ENCODE measurements at regions not wholly inside any gene's neighbourhood (a gene's known extent, or its start where the extent isn't known, plus 50 kb on each side); places are given as distances from the start of the nearest gene placed in this dataset.

- Histone ChIP-seq H4K20me1 (ENCODE audit: insufficient read depth) (no peaks in the 10 kb centered on the region), H3K4me2 (ENCODE audit: unreplicated experiment) (no peak overlapping the region), H3K36me3 (ENCODE audit: low read depth) (no peaks in the 10 kb centered on the region), H3K79me2 (ENCODE audit: insufficient read depth) (no peaks in the 10 kb centered on the region), H3F3A (ENCODE audit: insufficient read depth) (no peaks in the 10 kb centered on the region), H3K9ac (no peak overlapping the region), H3K9me2 (ENCODE audit: insufficient read depth) (no peaks in the 10 kb centered on the region), H3K4me1 (ENCODE audit: insufficient read depth) (peaks cover 7% of the 10 kb centered on the region; the same call in 1 of the 2 replicates), H2AFZ (no peak overlapping the region), H3K27ac (no peak overlapping the region), H3K27me3 (replicated peaks; ENCODE audit: insufficient read depth) (no peaks in the 10 kb centered on the region), H3K9me3 (ENCODE audit: low read depth) (no peaks in the 10 kb centered on the region), H3K4me3 (no peak overlapping the region)
- TF ChIP-seq EZH2 (IDR thresholded peaks at IDR 0.05; ENCODE audit: insufficient read depth, poor library complexity, severe bottlenecking) (no peak), EZH2phosphoT487 (IDR thresholded peaks at IDR 0.05; ENCODE audit: insufficient read depth, low read depth) (no peak)
- 90 to 91% methylated on average over 5 of the region's 5 CpGs for WGBS, 2 experiments (ENCODE audit: low coverage in 1 of 2, low lambda C conversion rate in 2 of 2, missing lambda C conversion rate in 2 of 2)
- no peak for DNase-seq
- in situ Hi-C loops (cut with MboI): no loop called here
These were observed 681.0 kb upstream of the USP24 start for GRCh38 chr1:55896210-55896609.

GRCh38 chr1:55894521-55894920 is 679.4 kb upstream of the USP24 start:
- peak; percentile 68 for DNase-seq
- in situ Hi-C loops (cut with MboI): no loop called here
- H3K4me2 ChIP-seq (ENCODE audit: unreplicated experiment): no peak overlapping the region

GRCh38 chr1:55893155-55893554 is 678.0 kb upstream of the USP24 start:
- Histone ChIP-seq H2AFZ (no peak overlapping the region), H3K9me2 (ENCODE audit: insufficient read depth) (no peaks in the 10 kb centered on the region), H3F3A (ENCODE audit: insufficient read depth) (no peaks in the 10 kb centered on the region), H3K4me1 (ENCODE audit: insufficient read depth) (peaks cover 7% of the 10 kb centered on the region; the same call in 1 of the 2 replicates), H3K36me3 (ENCODE audit: low read depth) (no peaks in the 10 kb centered on the region), H3K4me2 (ENCODE audit: unreplicated experiment) (no peak overlapping the region), H3K27me3 (replicated peaks; ENCODE audit: insufficient read depth) (no peaks in the 10 kb centered on the region), H4K20me1 (ENCODE audit: insufficient read depth) (no peaks in the 10 kb centered on the region), H3K4me3 (no peak overlapping the region), H3K27ac (no peak overlapping the region), H3K9ac (no peak overlapping the region), H3K9me3 (ENCODE audit: low read depth) (no peaks in the 10 kb centered on the region), H3K79me2 (ENCODE audit: insufficient read depth) (no peaks in the 10 kb centered on the region)
- 10 to 24% methylated on average over 2 of the region's 2 CpGs for WGBS, 2 experiments (ENCODE audit: low coverage in 1 of 2, low lambda C conversion rate in 2 of 2, missing lambda C conversion rate in 2 of 2)
- in situ Hi-C loops (cut with MboI): no loop called here
- TF ChIP-seq EZH2 (IDR thresholded peaks at IDR 0.05; ENCODE audit: insufficient read depth, poor library complexity, severe bottlenecking) (no peak), EZH2phosphoT487 (IDR thresholded peaks at IDR 0.05; ENCODE audit: insufficient read depth, low read depth) (no peak)
- DNase-seq: peak; percentile 63

More at GRCh38 chr1:55894521-55894920, 679.4 kb upstream of the USP24 start:
- TF ChIP-seq EZH2 (IDR thresholded peaks at IDR 0.05; ENCODE audit: insufficient read depth, poor library complexity, severe bottlenecking) (no peak), EZH2phosphoT487 (IDR thresholded peaks at IDR 0.05; ENCODE audit: insufficient read depth, low read depth) (no peak)
- H3K9me3 ChIP-seq (ENCODE audit: low read depth): no peaks in the 10 kb centered on the region
- no peaks in the 10 kb centered on the region for H3K9me2 ChIP-seq (ENCODE audit: insufficient read depth)
- H3K36me3 ChIP-seq (ENCODE audit: low read depth): no peaks in the 10 kb centered on the region
- no peak overlapping the region for H3K9ac ChIP-seq
- no peak overlapping the region for H2AFZ ChIP-seq
- peaks cover 7% of the 10 kb centered on the region; the same call in 1 of the 2 replicates for H3K4me1 ChIP-seq (ENCODE audit: insufficient read depth)
- no peaks in the 10 kb centered on the region for H3F3A ChIP-seq (ENCODE audit: insufficient read depth)
- H4K20me1 ChIP-seq (ENCODE audit: insufficient read depth): no peaks in the 10 kb centered on the region
- H3K4me3 ChIP-seq: no peak overlapping the region
- WGBS, 2 experiments (ENCODE audit: low coverage in 1 of 2, low lambda C conversion rate in 2 of 2, missing lambda C conversion rate in 2 of 2): 64 to 70% methylated on average over 2 of the region's 2 CpGs
- no peaks in the 10 kb centered on the region for H3K79me2 ChIP-seq (ENCODE audit: insufficient read depth)
- H3K27ac ChIP-seq: no peak overlapping the region
- no peaks in the 10 kb centered on the region for H3K27me3 ChIP-seq (replicated peaks; ENCODE audit: insufficient read depth)

GRCh38 chr1:55888685-55889317 is 673.6 kb upstream of the USP24 start:
- 73 to 79% methylated on average over 3 of the region's 3 CpGs for WGBS, 2 experiments (ENCODE audit: low coverage in 1 of 2, low lambda C conversion rate in 2 of 2, missing lambda C conversion rate in 2 of 2)
- in situ Hi-C loops (cut with MboI): no loop called here
- Histone ChIP-seq H2AFZ (no peak overlapping the region), H4K20me1 (ENCODE audit: insufficient read depth) (no peaks in the 10 kb centered on the region), H3K27me3 (replicated peaks; ENCODE audit: insufficient read depth) (no peaks in the 10 kb centered on the region), H3K36me3 (ENCODE audit: low read depth) (no peaks in the 10 kb centered on the region), H3F3A (ENCODE audit: insufficient read depth) (no peaks in the 10 kb centered on the region), H3K9me3 (ENCODE audit: low read depth) (no peaks in the 10 kb centered on the region), H3K4me1 (ENCODE audit: insufficient read depth) (no peaks in the 10 kb centered on the region), H3K9ac (no peak overlapping the region), H3K4me2 (ENCODE audit: unreplicated experiment) (no peak overlapping the region), H3K27ac (no peak overlapping the region), H3K79me2 (ENCODE audit: insufficient read depth) (no peaks in the 10 kb centered on the region), H3K4me3 (no peak overlapping the region), H3K9me2 (ENCODE audit: insufficient read depth) (no peaks in the 10 kb centered on the region)
- no peak for DNase-seq
- TF ChIP-seq EZH2phosphoT487 (IDR thresholded peaks at IDR 0.05; ENCODE audit: insufficient read depth, low read depth) (no peak), EZH2 (IDR thresholded peaks at IDR 0.05; ENCODE audit: insufficient read depth, poor library complexity, severe bottlenecking) (no peak)
